BLaER1 treated with 17β-estradiol and CSF1 and Interleukin-3, amounts not matched to agents 10 nM and 100 nM (cell line): ENCODE measurements at regions not wholly inside any gene's neighbourhood (a gene's known extent, or its start where the extent isn't known, plus 50 kb on each side); places are given as distances from the start of the nearest gene placed in this dataset.

Experiments used
- H3K27ac ChIP-seq, 11 experiments: shearing (Covaris generic); formaldehyde crosslinking; 2 replicates each; pipeline ENCODE4 v1.8.1; 2022
- H3K27me3 ChIP-seq, 11 experiments: shearing (Covaris generic); formaldehyde crosslinking; 2 replicates each; pipeline ENCODE4 v1.8.1; 2022
- H3K36me3 ChIP-seq, 11 experiments: shearing (Covaris generic); formaldehyde crosslinking; 2 replicates each; pipeline ENCODE4 v1.8.1; 2022
- H3K4me1 ChIP-seq, 10 experiments: shearing (Covaris generic); formaldehyde crosslinking; 2 replicates each; pipeline ENCODE4 v1.8.1; 2022
- H3K4me2 ChIP-seq, 11 experiments: shearing (Covaris generic); formaldehyde crosslinking; 2 replicates each; pipeline ENCODE4 v1.8.1; 2022
- H3K4me3 ChIP-seq, 10 experiments: shearing (Covaris generic); formaldehyde crosslinking; 2 replicates each; pipeline ENCODE4 v1.8.1; 2022
- H3K9ac ChIP-seq, 11 experiments: shearing (Covaris generic); formaldehyde crosslinking; 2 replicates each; pipeline ENCODE4 v1.8.1; 2022
- H3K9me3 ChIP-seq, 11 experiments: shearing (Covaris generic); formaldehyde crosslinking; replicated peaks in 1 of 11; 2 replicates each; pipeline ENCODE4 v1.8.1; 2022
- H4K20me1 ChIP-seq, 11 experiments: shearing (Covaris generic); formaldehyde crosslinking; 2 replicates each; pipeline ENCODE4 v1.8.1; 2022
- Cebpa-rat ChIP-seq, 11 experiments: shearing (Covaris generic); IDR thresholded peaks; 2 replicates each; pipeline ENCODE4 v1.8.1; 2022

DNA sequence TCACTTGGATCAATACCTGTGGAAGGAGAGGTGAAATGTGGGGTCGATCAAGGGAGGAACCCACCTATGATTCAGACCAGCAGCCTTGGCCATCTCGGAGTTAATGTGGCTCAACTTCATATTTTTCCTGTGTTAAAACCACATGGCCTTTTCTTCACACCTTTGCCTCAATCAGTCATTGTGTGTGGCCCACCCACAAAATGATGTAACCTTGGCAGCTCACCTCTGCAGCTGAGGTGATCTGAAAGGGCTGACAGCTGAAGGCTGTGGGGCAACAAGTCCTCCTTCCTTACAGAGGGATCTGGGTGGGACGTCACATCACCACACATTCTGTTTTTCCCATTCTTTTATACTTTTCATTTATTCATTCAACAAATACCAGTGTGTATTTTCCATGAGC lies 357.1 kb upstream of the HSF2 start:
- no peak for TF ChIP-seq Cebpa-rat (IDR thresholded peaks at IDR 0.05)
- Histone ChIP-seq H3K27me3 (no peaks in the 10 kb centered on the region), H3K9me3 (no peaks in the 10 kb centered on the region), H3K36me3 (no peaks in the 10 kb centered on the region), H3K27ac (no peak overlapping the region), H3K4me1 (peaks cover 0 to 12% (median 0%) of the 10 kb centered on the region in 10 experiments; a peak in 1 of 20 replicates), H3K4me3 (no peak overlapping the region), H3K9ac (no peak overlapping the region), H4K20me1 (no peaks in the 10 kb centered on the region), H3K4me2 (no peak overlapping the region)

DNA sequence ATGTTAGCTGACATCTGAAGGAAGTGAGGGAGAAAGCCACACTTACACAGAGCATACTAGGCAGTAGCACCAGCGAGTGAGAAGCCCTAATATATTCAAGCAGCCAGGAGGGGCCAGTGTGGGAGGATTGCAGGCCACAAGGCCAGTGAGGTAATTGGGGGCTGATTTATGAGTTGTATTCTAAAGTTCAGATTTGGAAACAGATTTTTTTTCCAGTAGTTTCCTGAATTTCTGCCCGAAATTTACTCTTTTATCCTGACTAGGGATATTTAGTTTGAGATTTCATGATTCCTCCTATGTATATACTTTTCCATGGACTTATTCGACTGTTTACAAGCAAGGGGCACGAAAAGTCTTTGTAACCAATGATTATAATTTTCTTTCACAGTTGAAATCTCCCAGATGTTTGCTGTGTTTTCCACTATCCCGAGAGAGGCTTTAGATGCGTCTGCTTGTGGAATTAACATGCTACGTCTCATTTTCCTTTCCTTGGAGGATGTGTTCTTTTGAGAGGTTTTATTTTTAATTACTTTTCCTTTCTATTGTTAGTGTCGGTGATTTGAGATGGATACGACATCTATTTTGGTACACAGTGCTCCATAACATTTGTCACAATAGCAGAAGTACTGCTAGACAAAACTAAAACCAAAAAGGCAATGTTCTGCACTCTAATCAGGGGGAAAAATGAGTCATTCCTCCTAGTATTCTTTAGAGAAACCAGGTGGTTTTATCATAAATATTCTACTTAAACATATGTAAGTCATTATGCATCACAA lies 356.3 kb upstream of the HSF2 start:
- no peak overlapping the region for H3K4me2 ChIP-seq
- H3K9me3 ChIP-seq: no peaks in the 10 kb centered on the region
- H3K27ac ChIP-seq: no peak overlapping the region
- H3K4me3 ChIP-seq: no peak overlapping the region
- H4K20me1 ChIP-seq: no peaks in the 10 kb centered on the region
- H3K36me3 ChIP-seq: no peaks in the 10 kb centered on the region
- no peak for TF ChIP-seq Cebpa-rat (IDR thresholded peaks at IDR 0.05)
- no peak overlapping the region for H3K9ac ChIP-seq
- H3K27me3 ChIP-seq: no peaks in the 10 kb centered on the region
- H3K4me1 ChIP-seq: peaks cover 0 to 12% (median 0%) of the 10 kb centered on the region in 10 experiments; a peak in 1 of 20 replicates

GRCh38 chr6:122048570-122048969 lies 350.9 kb upstream of the HSF2 start:
- no peaks in the 10 kb centered on the region for H3K9me3 ChIP-seq
- H4K20me1 ChIP-seq: no peaks in the 10 kb centered on the region
- no peaks in the 10 kb centered on the region for H3K36me3 ChIP-seq
- no peak overlapping the region for H3K9ac ChIP-seq
- H3K4me1 ChIP-seq: no peaks in the 10 kb centered on the region
- H3K4me2 ChIP-seq: no peak overlapping the region
- no peaks in the 10 kb centered on the region for H3K27me3 ChIP-seq
- H3K27ac ChIP-seq: no peak overlapping the region
- H3K4me3 ChIP-seq: no peak overlapping the region
- TF ChIP-seq Cebpa-rat (IDR thresholded peaks at IDR 0.05): no peak

GRCh38 chr6:122049341-122049740 lies 350.1 kb upstream of the HSF2 start:
- no peak for TF ChIP-seq Cebpa-rat (IDR thresholded peaks at IDR 0.05)
- H4K20me1 ChIP-seq: no peaks in the 10 kb centered on the region
- H3K27ac ChIP-seq: no peak overlapping the region
- no peak overlapping the region for H3K4me3 ChIP-seq
- no peaks in the 10 kb centered on the region for H3K9me3 ChIP-seq
- no peak overlapping the region for H3K4me2 ChIP-seq
- H3K4me1 ChIP-seq: no peaks in the 10 kb centered on the region
- no peak overlapping the region for H3K9ac ChIP-seq
- H3K27me3 ChIP-seq: no peaks in the 10 kb centered on the region
- H3K36me3 ChIP-seq: no peaks in the 10 kb centered on the region

DNA sequence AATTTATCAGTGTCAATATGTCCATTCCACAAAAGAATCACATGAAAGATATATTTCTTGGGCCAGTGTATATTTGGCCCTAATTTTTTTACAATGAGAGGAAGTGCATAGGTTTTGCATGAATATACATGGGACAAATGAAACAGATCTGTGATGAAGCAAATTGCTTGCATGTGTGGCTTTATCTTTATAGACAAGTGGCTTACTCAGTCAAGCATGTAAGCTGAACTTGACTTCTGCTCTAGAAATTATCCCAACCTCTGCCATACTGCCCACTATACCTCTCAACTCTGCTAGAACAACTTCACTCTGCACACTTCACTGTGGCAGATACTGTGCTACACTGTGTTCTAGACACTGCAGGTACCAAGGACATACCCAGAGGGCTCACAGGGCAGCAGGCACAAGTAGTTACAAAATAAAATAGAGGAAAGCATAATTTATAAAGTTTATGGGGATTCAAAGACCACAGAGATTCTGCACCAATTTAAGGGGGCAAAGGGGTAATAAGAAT lies 349.2 kb upstream of the HSF2 start:
- Histone ChIP-seq H3K9ac (no peak overlapping the region), H3K27ac (no peak overlapping the region), H4K20me1 (no peaks in the 10 kb centered on the region), H3K27me3 (no peaks in the 10 kb centered on the region), H3K36me3 (no peaks in the 10 kb centered on the region), H3K9me3 (no peaks in the 10 kb centered on the region), H3K4me3 (no peak overlapping the region), H3K4me2 (no peak overlapping the region), H3K4me1 (no peaks in the 10 kb centered on the region)
- no peak for TF ChIP-seq Cebpa-rat (IDR thresholded peaks at IDR 0.05)

DNA sequence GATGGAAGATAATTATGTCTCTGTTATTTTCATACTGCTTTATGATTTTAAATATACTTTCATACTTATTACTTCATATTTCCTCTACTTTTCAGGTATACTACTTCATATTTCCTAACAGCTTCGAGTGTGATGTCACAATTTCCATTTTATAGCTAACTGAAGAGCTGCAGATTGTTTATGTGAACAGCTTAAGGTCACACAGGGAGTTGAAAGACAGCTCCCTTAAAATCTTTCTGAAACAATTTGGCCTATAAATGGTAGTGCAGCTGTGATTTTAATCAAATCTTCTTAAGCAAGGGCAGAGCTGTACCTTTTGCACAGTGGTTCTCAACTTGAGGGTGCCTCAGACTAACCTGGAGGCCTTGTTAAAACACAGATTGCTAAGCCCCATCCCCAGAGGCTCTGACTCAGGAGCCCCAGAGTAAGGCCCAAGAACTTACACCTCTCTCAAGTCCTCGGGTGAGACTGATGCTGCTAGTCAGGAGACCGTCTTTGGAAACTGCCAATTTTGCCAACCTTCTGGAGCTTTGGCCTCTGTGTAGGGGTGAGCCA lies 347.0 kb upstream of the HSF2 start:
- Histone ChIP-seq H3K9ac (no peak overlapping the region), H3K4me3 (no peak overlapping the region), H3K4me2 (no peak overlapping the region), H3K36me3 (no peaks in the 10 kb centered on the region), H4K20me1 (no peaks in the 10 kb centered on the region), H3K27me3 (no peaks in the 10 kb centered on the region), H3K9me3 (no peaks in the 10 kb centered on the region), H3K4me1 (no peaks in the 10 kb centered on the region), H3K27ac (no peak overlapping the region)
- TF ChIP-seq Cebpa-rat (IDR thresholded peaks at IDR 0.05): no peak

- no peak overlapping the region for H3K4me3 ChIP-seq
- TF ChIP-seq Cebpa-rat (IDR thresholded peaks at IDR 0.05): no peak
These were observed 339.5 kb upstream of the HSF2 start for GRCh38 chr6:122059918-122060317.

DNA sequence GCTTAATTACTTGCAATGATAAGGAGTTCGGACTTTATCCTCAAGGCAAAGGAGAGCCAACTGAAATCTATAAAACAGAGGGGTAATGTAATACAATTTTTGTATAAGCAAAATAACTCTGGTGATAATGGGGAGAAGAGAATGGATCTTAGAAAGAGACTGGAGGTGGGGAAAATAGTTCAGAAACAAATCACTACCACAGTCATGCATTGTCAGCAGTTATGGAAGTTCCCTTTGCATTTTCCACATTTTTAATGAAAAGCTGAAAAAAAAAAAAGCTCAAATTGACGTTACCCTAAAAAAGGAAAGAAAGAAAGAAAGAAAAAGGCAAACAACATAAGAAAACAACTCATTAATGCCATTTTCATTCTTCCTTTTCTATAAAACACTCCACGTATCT lies 337.6 kb upstream of the HSF2 start:
- no peak overlapping the region for H3K27ac ChIP-seq
- no peak overlapping the region for H3K4me2 ChIP-seq

More at GRCh38 chr6:122059918-122060317, 339.5 kb upstream of the HSF2 start:
- H3K9ac ChIP-seq: no peak overlapping the region
- no peaks in the 10 kb centered on the region for H3K36me3 ChIP-seq
- no peaks in the 10 kb centered on the region for H3K27me3 ChIP-seq
- H3K27ac ChIP-seq: no peak overlapping the region
- H3K4me1 ChIP-seq: peaks cover 0 to 12% (median 1%) of the 10 kb centered on the region in 10 experiments; a peak in 6 of 20 replicates
- H4K20me1 ChIP-seq: no peaks in the 10 kb centered on the region
- H3K9me3 ChIP-seq: no peaks in the 10 kb centered on the region
- no peak overlapping the region for H3K4me2 ChIP-seq

GRCh38 chr6:122063076-122063475 lies 336.4 kb upstream of the HSF2 start:
- Histone ChIP-seq H3K27me3 (no peaks in the 10 kb centered on the region), H3K4me2 (peak overlapping the region in 1 of 11 experiments; percentile 21; a peak in 1 of 22 replicates), H3K9ac (no peak overlapping the region), H3K4me3 (no peak overlapping the region), H4K20me1 (no peaks in the 10 kb centered on the region), H3K9me3 (no peaks in the 10 kb centered on the region), H3K27ac (no peak overlapping the region), H3K36me3 (no peaks in the 10 kb centered on the region), H3K4me1 (peaks cover 0 to 20% (median 8%) of the 10 kb centered on the region in 10 experiments; a peak in 13 of 20 replicates)
- TF ChIP-seq Cebpa-rat (IDR thresholded peaks at IDR 0.05): no peak

More for the DNA sequence above, 337.6 kb upstream of the HSF2 start:
- no peak overlapping the region for H3K4me3 ChIP-seq
- H4K20me1 ChIP-seq: no peaks in the 10 kb centered on the region
- H3K9me3 ChIP-seq: no peaks in the 10 kb centered on the region
- no peak for TF ChIP-seq Cebpa-rat (IDR thresholded peaks at IDR 0.05)
- H3K9ac ChIP-seq: no peak overlapping the region
- H3K4me1 ChIP-seq: peaks cover 0 to 20% (median 4%) of the 10 kb centered on the region in 10 experiments; a peak in 6 of 20 replicates
- H3K27me3 ChIP-seq: no peaks in the 10 kb centered on the region
- H3K36me3 ChIP-seq: no peaks in the 10 kb centered on the region
